Upper lobe of right lung (tissue), 1 donor: ENCODE measurements at regions not wholly inside any gene's neighbourhood (a gene's known extent, or its start where the extent isn't known, plus 50 kb on each side); places are given as distances from the start of the nearest gene placed in this dataset.

Experiments used
- ATAC-seq: fragments of 200-7000 bp; cut with Tn5 transposase; one replicate; pipeline ENCODE4 v1.9.1; 2020; ENCODE audit warnings: mild to moderate bottlenecking, moderate library complexity
- DNase-seq: peaks from one replicate; pipeline ENCODE4 v3.0.0-alpha.2; 2020
- H3K27ac ChIP-seq: fragments of 200-600 bp; one replicate; pipeline ENCODE4 v1.8.0; 2022
- H3K27me3 ChIP-seq: fragments of 200-600 bp; one replicate; pipeline ENCODE4 v1.8.0; 2022; ENCODE audit warnings: mild to moderate bottlenecking
- H3K36me3 ChIP-seq: fragments of 200-600 bp; one replicate; pipeline ENCODE4 v1.8.0; 2022
- H3K4me1 ChIP-seq: fragments of 200-600 bp; one replicate; pipeline ENCODE4 v1.8.0; 2022
- H3K4me3 ChIP-seq: fragments of 200-600 bp; one replicate; pipeline ENCODE4 v1.8.0; 2022; ENCODE audit warnings: mild to moderate bottlenecking
- H3K9me3 ChIP-seq: fragments of 200-600 bp; one replicate; pipeline ENCODE4 v1.8.0; 2022
- CTCF ChIP-seq: fragments of 200-600 bp; IDR thresholded peaks from one replicate; pipeline ENCODE4 v1.8.0; 2022; ENCODE audit warnings: antibody characterized with exemption
- intact Hi-C: fragments of 100-400 bp; cut with DNase I; formaldehyde crosslinking; loops from one replicate; pipeline ENCODE4 v1.11.0; 2022
- donor health status: DM: no; HTN: yes; CAD: no; lungs with severe emphysema.

- H3K9me3 ChIP-seq, result no peaks in the 10 kb centered on the region
- H3K4me1 ChIP-seq, result no peaks in the 10 kb centered on the region
- TF ChIP-seq CTCF, result no peak
- ATAC-seq (no peak), DNase-seq (no peak)
- H3K4me3 ChIP-seq, result no peak overlapping the region
- H3K36me3 ChIP-seq, result no peaks in the 10 kb centered on the region
- H3K27ac ChIP-seq, result no peak overlapping the region
- no peaks in the 10 kb centered on the region for H3K27me3 ChIP-seq
- intact Hi-C loops, result no loop called here
Measured at GRCh38 chr11:21896216-21896615, 296.7 kb upstream of the ANO5 start.

- ATAC-seq, result peak; percentile 80
Measured at GRCh38 chr11:21896746-21897602, 295.9 kb upstream of the ANO5 start.

GRCh38 chr11:21897752-21898151, 295.1 kb upstream of the ANO5 start:
- ATAC-seq, result peak; percentile 40
- Histone ChIP-seq H3K27me3 (no peaks in the 10 kb centered on the region), H3K36me3 (no peaks in the 10 kb centered on the region), H3K27ac (no peak overlapping the region), H3K4me3 (no peak overlapping the region), H3K4me1 (no peaks in the 10 kb centered on the region), H3K9me3 (no peaks in the 10 kb centered on the region)
- no peak for TF ChIP-seq CTCF
- intact Hi-C loops, result no loop called here
- no peak for DNase-seq

More at GRCh38 chr11:21896746-21897602, 295.9 kb upstream of the ANO5 start:
- no peak for DNase-seq
- Histone ChIP-seq H3K4me1 (no peaks in the 10 kb centered on the region), H3K27ac (no peak overlapping the region), H3K9me3 (no peaks in the 10 kb centered on the region), H3K4me3 (no peak overlapping the region), H3K36me3 (no peaks in the 10 kb centered on the region), H3K27me3 (no peaks in the 10 kb centered on the region)
- intact Hi-C loops, result no loop called here
- TF ChIP-seq CTCF, result no peak

- no peak overlapping the region for H3K27ac ChIP-seq
- no peaks in the 10 kb centered on the region for H3K9me3 ChIP-seq
- H3K27me3 ChIP-seq, result no peaks in the 10 kb centered on the region
- no peaks in the 10 kb centered on the region for H3K4me1 ChIP-seq
- H3K4me3 ChIP-seq, result no peak overlapping the region
- TF ChIP-seq CTCF, result no peak
- no peak for ATAC-seq
- no peaks in the 10 kb centered on the region for H3K36me3 ChIP-seq
- intact Hi-C loops, result no loop called here
- no peak for DNase-seq
Measured at GRCh38 chr11:21908211-21908610, 284.7 kb upstream of the ANO5 start.

GRCh38 chr11:21909145-21909544, 283.7 kb upstream of the ANO5 start:
- Histone ChIP-seq H3K9me3 (no peaks in the 10 kb centered on the region), H3K27me3 (no peaks in the 10 kb centered on the region), H3K27ac (no peak overlapping the region), H3K4me1 (no peaks in the 10 kb centered on the region), H3K4me3 (no peak overlapping the region), H3K36me3 (no peaks in the 10 kb centered on the region)
- no peak for TF ChIP-seq CTCF
- intact Hi-C loops, result no loop called here
- ATAC-seq (peak; percentile 57), DNase-seq (no peak)
